ENCODE measurements at regions not wholly inside any gene's neighbourhood (a gene's known extent, or its start where the extent isn't known, plus 50 kb on each side); places are given as distances from the start of the nearest gene placed in this dataset.
A peak's percentile ranks its signal among the peaks of the same experiment; 100 is the strongest.

DNA sequence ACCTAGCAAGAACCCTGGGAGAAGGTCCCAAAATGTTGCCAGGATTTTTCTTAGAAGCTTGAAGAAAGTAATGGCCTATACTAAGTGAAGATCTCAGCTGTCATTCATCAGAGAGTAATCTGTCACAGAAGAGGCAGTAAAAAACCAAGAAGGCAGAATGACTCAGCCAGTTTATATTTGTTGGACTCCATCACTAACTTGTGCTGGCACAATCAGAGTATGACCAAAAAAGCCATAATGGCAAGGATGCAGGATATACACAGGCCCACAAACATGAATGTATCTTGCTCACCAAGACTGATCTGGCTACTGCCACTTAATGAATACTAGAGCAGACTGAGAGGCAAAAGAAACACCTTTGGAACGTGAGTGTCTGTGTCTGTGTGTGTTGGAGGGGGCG lies 104.0 kb upstream of the POU5F2 start:
- DNase-seq = no peak
- Histone ChIP-seq H3K27me3 (ENCODE audit: control insufficient read depth, insufficient read depth, low read length) (no peaks in the 10 kb centered on the region), H3K4me3 (ENCODE audit: insufficient read depth, low read depth, low read length) (no peak overlapping the region), H3K36me3 (replicated peaks; ENCODE audit: control insufficient read depth, insufficient read depth, low read length) (no peaks in the 10 kb centered on the region)

DNA sequence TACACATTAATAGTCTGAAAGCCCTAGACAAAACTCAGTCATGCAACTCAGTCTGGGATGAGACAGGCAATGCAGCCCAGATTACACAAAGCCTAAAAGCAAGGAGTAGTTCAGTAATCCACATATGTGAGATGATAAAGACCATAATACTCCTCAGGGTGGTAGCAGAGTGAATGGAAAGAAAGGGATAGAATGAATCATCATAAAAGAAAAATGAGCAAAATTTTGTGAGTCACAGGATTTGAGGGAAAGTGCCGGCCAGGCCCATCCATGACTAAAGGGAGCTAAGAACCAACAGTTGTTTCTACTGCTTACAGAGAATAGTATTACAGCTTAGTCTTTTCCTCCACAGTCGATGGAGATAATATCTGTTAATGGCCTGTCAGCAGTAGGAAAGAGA lies 90.0 kb upstream of the POU5F2 start:
- H3K36me3 ChIP-seq (replicated peaks; ENCODE audit: control insufficient read depth, insufficient read depth, low read length) = no peaks in the 10 kb centered on the region

DNA sequence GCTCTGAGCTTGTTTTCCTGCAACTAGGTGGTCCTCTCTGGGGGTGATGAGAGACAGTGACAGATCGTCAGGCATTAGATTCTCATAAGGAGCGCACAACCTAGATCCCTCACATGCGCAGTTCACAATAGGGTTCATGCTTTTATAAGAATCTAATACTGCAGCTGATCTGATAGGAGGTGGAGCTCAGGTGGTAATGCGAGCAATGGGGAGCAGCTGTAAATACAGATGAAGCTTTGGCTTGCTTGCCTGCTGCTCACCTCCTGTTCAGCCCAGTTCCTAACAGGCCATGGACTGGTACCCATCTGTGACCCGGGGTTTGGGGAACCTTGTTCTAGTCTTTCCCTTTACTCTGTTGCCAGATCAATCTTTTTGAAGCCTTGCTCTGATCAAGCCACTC lies 89.5 kb upstream of the POU5F2 start:
- DNase-seq = no peak
- no peak overlapping the region for H3K4me3 ChIP-seq (ENCODE audit: insufficient read depth, low read depth, low read length)
- no peaks in the 10 kb centered on the region for H3K36me3 ChIP-seq (replicated peaks; ENCODE audit: control insufficient read depth, insufficient read depth, low read length)
- no peaks in the 10 kb centered on the region for H3K27me3 ChIP-seq (ENCODE audit: control insufficient read depth, insufficient read depth, low read length)

More for the DNA sequence above, 90.0 kb upstream of the POU5F2 start:
- no peak overlapping the region for H3K4me3 ChIP-seq (ENCODE audit: insufficient read depth, low read depth, low read length)
- no peaks in the 10 kb centered on the region for H3K27me3 ChIP-seq (ENCODE audit: control insufficient read depth, insufficient read depth, low read length)
- no peak for DNase-seq

DNA sequence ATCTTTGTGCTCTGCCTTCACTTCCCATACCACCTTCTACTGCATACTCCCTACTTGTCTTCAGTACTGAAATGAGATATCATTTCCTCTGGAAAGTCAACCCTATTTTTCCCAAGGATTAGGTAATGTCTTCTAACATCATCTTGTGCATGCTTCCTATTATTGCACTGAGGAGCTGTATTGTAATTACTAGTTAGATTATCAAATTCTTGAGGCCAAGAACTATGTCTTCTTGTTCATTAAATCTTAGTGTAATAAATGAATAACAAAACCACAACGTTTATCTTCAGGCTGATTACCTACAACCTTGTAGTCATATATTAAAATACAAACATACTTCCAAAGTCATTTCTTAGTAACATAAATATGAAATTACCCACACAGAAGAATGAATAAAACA lies 87.9 kb upstream of the POU5F2 start:
- no peak for DNase-seq

DNA sequence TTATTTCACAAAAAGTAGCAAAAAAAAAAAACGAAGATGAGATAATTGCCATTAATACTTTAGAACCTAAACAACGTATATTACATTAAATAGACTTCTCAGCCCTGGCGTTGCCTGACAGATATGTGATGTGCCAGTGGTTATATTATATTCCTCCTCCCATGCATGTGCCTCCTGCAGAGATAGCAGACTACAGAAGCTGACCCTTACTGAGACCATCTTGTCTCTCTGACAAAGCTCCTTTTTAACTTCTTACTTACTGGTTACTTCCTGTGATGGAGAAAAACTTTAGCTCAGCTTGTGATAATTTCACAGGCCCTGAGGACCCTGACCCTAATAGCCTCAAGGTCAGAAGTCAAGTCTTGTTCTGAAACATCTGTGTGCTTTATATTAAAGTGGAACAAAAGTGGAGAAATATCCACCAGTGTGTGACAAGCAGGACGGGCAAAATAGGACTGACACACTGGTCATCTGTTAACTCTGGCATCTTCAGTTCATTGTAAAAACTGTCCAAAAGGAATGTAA lies 80.6 kb upstream of the POU5F2 start:
- DNase-seq = peak; percentile 2
- Histone ChIP-seq H3K36me3 (replicated peaks; ENCODE audit: control insufficient read depth, insufficient read depth, low read length) (no peaks in the 10 kb centered on the region), H3K4me3 (ENCODE audit: insufficient read depth, low read depth, low read length) (no peak overlapping the region), H3K27me3 (ENCODE audit: control insufficient read depth, insufficient read depth, low read length) (no peaks in the 10 kb centered on the region)

More for the DNA sequence above, 87.9 kb upstream of the POU5F2 start:
- Histone ChIP-seq H3K4me3 (ENCODE audit: insufficient read depth, low read depth, low read length) (no peak overlapping the region), H3K36me3 (replicated peaks; ENCODE audit: control insufficient read depth, insufficient read depth, low read length) (no peaks in the 10 kb centered on the region), H3K27me3 (ENCODE audit: control insufficient read depth, insufficient read depth, low read length) (no peaks in the 10 kb centered on the region)

DNA sequence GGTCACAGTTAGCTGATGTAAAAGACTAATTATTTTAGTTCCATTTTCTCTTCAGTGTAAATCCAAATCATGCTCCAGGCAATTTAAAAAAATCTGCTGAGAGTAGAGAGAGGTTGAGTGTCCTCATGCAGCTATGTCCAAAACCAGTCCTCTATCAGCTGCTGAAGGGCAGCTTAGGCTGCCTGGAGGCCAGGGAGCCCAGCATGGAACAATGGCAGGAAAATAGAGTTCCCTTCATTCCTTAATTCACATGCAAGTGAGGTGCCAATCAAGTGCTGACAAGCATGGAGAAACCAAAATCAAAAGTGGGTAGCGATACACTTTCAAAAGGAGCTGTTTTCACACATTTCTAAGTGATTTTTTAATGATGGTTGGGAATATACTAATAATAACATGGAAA lies 78.3 kb upstream of the POU5F2 start:
- DNase-seq = peak; percentile 35
- no peaks in the 10 kb centered on the region for H3K27me3 ChIP-seq (ENCODE audit: control insufficient read depth, insufficient read depth, low read length)
- H3K36me3 ChIP-seq (replicated peaks; ENCODE audit: control insufficient read depth, insufficient read depth, low read length) = no peaks in the 10 kb centered on the region
- no peak overlapping the region for H3K4me3 ChIP-seq (ENCODE audit: insufficient read depth, low read depth, low read length)

DNA sequence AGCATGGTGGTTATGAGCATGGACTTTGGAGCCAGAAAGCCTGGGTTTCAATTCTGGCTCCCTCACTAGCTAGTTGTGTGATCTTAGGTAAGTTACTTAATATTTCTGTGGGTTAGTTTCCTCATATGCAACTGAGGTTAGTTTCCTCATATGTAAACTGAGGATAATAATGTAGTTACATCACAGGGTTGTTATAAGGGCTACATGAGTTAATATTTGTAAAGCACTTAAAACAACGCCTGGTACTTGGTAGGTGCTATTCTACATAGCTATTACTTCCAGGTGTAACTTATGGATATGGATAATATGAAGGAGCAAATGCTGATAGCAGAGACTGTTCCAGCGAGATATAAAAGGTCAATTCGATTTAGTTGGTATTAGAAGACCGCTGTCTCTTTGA lies 69.4 kb upstream of the POU5F2 start:
- Histone ChIP-seq H3K4me3 (ENCODE audit: insufficient read depth, low read depth, low read length) (no peak overlapping the region), H3K36me3 (replicated peaks; ENCODE audit: control insufficient read depth, insufficient read depth, low read length) (no peaks in the 10 kb centered on the region), H3K27me3 (ENCODE audit: control insufficient read depth, insufficient read depth, low read length) (no peaks in the 10 kb centered on the region)
- no peak for DNase-seq

DNA sequence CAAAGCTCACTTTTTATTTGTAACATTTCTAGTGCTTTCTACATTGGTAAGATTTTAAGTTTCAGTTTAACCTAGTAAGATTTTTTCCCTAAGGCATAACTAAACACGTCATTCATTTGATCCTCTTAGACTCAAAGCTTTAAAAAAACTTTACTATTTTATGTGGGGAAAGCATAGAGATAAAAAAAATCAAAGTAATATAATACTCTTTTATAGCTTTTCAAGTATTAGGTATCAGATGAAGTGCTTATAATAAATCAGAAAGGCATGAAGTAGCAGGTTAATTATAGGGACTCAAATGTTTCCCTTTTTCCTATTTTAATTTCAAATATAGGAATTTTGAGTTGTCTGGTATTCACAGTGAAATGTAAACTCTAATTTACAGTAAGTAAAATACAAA lies 68.0 kb upstream of the POU5F2 start:
- H3K36me3 ChIP-seq (replicated peaks; ENCODE audit: control insufficient read depth, insufficient read depth, low read length) = no peaks in the 10 kb centered on the region
- H3K27me3 ChIP-seq (ENCODE audit: control insufficient read depth, insufficient read depth, low read length) = no peaks in the 10 kb centered on the region
- no peak overlapping the region for H3K4me3 ChIP-seq (ENCODE audit: insufficient read depth, low read depth, low read length)
- no peak for DNase-seq

DNA sequence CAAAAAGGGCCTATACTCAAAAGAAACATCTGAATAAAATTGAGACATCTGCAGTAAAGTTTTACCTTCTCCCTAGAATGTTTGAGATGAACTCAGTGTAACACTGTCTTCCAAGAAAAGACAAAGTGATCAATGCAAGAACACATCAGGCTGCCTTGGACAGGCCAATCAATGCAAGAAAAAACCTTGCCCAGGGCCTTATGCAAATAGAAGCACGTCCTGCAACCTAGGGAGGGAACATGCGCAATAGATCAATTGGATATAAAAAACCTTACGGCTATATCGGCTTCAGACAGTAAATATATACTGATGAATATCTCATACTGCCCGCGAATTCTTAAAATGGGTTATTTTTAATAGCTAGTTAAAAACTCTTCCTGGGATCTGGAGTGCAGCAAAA lies 66.4 kb upstream of the POU5F2 start:
- no peak for DNase-seq
- Histone ChIP-seq H3K36me3 (replicated peaks; ENCODE audit: control insufficient read depth, insufficient read depth, low read length) (no peaks in the 10 kb centered on the region), H3K4me3 (ENCODE audit: insufficient read depth, low read depth, low read length) (no peak overlapping the region), H3K27me3 (ENCODE audit: control insufficient read depth, insufficient read depth, low read length) (no peaks in the 10 kb centered on the region)

DNA sequence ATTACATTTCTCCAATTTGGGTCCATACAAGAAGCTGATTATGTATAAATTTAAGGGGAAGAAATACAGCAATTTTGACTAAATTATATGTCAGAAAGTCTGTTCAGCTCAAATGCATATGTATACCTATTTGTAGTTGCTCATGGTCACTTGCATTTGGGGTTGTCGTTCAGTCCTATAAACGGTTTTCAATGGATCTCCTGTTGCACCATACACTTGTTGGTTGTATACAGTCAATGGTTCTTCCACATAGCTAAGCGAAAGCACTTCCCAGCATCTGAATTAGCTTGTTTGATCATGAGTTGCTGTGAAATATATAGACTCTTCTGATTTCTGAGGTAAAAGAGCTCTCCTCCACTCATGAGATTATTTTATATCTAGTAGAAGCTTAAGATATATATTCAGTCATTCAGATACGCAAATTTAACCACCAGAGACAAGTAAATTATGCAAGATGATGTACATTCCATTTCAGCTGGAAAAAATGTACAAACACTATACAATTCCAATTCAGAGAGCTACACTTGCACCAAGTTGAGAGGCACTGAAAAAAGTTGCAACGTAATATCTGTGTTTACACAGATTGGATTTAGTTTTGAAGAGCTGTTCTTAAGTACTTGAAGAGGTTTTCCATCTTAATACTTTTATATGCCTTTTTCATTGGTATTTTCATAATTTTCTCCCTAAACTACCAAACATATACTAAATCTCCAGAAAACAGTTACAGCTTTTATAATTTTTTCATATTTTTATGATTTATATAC lies 64.4 kb upstream of the POU5F2 start:
- Histone ChIP-seq H3K27me3 (ENCODE audit: control insufficient read depth, insufficient read depth, low read length) (no peaks in the 10 kb centered on the region), H3K4me3 (ENCODE audit: insufficient read depth, low read depth, low read length) (no peak overlapping the region), H3K36me3 (replicated peaks; ENCODE audit: control insufficient read depth, insufficient read depth, low read length) (no peaks in the 10 kb centered on the region)
- DNase-seq = no peak

DNA sequence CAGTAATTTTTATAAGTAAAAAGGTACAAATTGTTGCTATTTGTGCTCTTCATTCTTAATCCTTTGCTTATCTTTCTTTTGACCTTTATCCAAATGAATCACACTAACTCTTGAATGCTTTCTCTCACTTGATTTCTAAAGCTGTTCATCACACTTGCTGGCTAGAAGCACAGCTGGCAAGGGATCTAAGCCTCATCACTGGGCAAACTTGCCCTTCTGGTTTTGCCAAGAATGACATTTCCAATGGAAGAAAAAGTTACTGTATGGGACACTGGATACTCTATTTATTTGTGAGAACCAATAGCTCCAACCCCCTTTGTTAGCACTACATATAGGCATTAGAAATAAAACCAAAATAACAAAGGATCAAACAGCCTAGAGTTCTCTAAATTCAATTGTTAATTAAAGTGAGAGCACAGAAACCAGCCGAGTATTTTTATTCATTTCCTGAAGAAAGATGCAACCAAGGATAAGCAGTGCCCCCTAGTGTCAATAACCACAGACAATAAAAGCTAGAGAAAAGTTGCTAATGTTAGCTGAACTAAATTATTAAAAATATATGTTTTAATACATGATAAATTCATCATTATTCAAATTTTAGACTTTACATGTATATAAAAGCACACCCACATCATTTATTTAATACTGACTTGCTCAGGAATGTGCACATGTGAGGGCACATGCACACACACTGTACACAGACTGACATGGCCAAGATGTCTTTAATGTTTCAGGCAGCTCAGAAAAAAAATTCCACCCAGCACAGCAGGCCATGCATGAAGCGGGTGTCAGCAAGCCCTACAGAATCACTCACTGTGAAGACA lies 59.8 kb upstream of the POU5F2 start:
- no peak overlapping the region for H3K4me3 ChIP-seq (ENCODE audit: insufficient read depth, low read depth, low read length)
- DNase-seq = peak; percentile 11
- no peaks in the 10 kb centered on the region for H3K27me3 ChIP-seq (ENCODE audit: control insufficient read depth, insufficient read depth, low read length)
- no peaks in the 10 kb centered on the region for H3K36me3 ChIP-seq (replicated peaks; ENCODE audit: control insufficient read depth, insufficient read depth, low read length)

DNA sequence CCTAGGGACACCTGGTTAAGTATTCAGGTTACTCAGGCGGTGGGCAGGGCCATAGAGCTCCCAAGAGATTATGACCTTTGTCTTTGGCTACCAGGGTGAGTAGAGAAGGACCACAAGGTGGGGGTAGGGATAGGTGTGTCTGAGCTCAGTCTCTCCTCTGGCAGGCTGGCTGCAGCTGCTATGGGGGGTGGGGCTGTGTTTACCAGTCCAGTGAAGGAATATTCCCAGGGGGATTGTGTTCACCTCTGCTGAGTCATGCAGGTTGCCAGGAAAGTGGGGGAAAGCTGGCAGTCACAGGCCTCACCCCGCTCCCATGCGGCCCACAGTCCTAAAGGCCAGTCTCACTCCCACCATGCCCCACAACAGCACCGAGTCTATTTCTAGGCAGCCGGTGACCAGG lies 53.6 kb upstream of the POU5F2 start:
- H3K4me3 ChIP-seq (ENCODE audit: insufficient read depth, low read depth, low read length) = no peak overlapping the region
- H3K27me3 ChIP-seq (ENCODE audit: control insufficient read depth, insufficient read depth, low read length) = no peaks in the 10 kb centered on the region
- no peak for DNase-seq
- H3K36me3 ChIP-seq (replicated peaks; ENCODE audit: control insufficient read depth, insufficient read depth, low read length) = no peaks in the 10 kb centered on the region

DNA sequence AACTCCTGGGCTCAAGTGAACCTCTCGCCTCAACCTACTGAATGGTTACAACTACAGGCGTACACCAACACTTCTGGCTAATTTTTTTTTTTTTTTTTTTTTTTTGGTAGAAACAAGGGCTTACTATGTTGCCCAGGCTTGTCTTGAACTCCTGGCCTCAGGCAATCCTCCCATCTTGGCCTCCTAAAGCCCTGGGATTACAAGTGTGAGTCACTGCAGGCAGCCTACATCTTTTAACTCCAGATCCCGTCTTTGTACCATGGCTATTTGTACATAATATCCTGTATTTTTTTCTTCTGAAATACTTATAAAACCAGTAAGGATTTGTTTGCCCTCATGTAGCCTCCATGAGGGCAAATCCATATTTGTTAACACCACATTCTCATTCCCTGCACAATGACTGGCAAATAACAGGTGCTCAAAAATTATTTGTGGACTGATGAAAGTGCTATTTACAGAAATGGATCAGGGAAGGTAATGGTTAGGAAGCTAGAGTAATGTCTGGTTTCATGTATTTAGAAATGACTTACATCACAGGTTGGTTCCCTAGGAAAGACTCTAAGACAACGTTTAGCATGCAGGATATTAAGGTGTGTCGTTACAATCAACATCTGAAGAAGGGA lies 51.9 kb upstream of the POU5F2 start:
- H3K36me3 ChIP-seq (replicated peaks; ENCODE audit: control insufficient read depth, insufficient read depth, low read length) = no peaks in the 10 kb centered on the region
- DNase-seq = no peak
- no peaks in the 10 kb centered on the region for H3K27me3 ChIP-seq (ENCODE audit: control insufficient read depth, insufficient read depth, low read length)
- no peak overlapping the region for H3K4me3 ChIP-seq (ENCODE audit: insufficient read depth, low read depth, low read length)

DNA sequence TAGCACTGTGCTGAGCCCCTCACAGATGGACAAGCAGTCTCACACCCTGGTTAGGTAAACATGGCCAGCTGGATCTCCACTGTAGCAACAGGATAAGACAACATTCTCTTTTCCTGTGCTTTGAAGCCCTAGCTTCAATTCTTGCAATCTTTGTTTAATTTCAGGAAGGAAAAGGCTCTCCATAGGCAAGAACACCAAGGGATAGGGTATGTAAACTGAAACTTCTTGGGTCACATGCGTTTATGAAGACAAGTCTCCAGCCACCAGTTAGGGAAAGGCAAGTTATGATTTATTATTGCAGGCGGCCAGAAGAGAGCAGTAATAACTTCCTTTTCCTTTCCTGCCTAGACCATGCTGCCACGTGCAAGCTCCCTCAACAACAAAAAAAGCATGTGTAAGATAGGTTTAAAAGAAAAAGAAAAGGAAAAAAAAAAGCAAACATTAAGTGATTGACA lies 50.1 kb upstream of the POU5F2 start:
- H3K4me3 ChIP-seq (ENCODE audit: insufficient read depth, low read depth, low read length) = no peak overlapping the region
- H3K36me3 ChIP-seq (replicated peaks; ENCODE audit: control insufficient read depth, insufficient read depth, low read length) = no peaks in the 10 kb centered on the region
- H3K27me3 ChIP-seq (ENCODE audit: control insufficient read depth, insufficient read depth, low read length) = no peaks in the 10 kb centered on the region
- no peak for DNase-seq
